ENCODE measurements at regions not wholly inside any gene's neighbourhood (a gene's known extent, or its start where the extent isn't known, plus 50 kb on each side); places are given as distances from the start of the nearest gene placed in this dataset.
A peak's percentile ranks its signal among the peaks of the same experiment; 100 is the strongest.

DNA sequence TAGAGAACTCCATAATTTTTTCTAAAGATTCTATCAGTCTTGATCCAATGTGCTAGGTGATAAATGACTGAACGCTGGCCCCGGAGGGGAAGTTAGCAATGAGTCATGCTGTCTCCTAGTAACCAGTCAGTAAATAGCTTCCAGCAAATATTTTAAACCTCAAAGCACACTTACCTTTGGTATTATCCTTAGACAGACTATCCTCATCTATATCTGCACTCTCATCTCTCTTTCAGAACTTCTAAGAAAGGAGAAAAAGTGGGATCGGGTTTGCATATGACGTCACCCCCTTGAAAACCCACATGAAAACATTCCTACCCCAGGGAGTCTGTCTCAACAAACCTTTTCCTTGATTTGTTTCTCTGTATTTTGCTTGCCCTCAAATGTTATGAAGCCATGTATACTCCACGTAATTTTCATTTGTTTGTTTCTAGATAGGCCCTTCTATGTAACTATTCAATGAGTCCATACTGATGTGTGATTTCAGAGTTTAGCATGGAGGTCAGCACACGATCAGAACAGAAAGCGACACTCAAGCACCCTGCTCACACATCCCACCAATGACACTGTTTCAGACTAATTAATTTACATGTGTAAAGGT is 174.9 kb upstream of the NRP1 start:
- peak; percentile 78 for DNase-seq (ENCODE audit: low read depth, low spot score)

DNA sequence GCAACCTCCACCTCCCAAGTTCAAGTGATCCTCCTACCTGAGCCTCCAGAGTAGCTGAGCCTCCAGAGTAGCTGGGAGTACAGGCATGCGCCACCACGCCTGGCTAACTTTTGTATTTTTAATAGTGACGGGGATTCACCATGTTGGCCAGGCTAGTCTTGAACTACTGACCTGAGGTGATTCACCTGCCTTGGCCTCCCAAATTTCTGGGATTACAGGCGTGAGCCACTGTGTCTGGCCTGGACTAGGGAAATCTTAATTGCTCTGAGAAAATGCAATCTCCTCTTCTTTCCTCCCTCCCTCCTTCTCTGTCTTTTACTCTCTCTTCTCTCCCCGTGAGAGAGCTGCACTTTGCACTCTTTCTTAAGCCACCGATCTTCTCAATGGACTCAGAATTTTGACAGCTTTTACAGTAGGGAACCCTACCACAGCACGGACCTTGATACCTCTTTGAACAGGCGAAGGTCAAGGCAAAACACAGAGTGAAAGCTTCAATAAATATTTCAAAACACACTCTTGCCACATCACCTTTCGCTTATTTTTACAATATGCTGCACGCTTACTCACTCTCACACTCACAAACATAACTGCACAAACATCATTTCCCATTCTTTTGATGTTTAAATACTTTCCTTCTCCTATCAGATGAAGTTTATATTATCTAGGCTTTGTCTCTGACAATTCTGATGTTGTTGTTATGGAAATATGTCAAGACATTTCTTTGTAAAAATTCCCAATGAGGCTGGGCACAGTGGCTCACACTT is 173.4 kb upstream of the NRP1 start:
- DNase-seq (ENCODE audit: low read depth, low spot score), result no peak

DNA sequence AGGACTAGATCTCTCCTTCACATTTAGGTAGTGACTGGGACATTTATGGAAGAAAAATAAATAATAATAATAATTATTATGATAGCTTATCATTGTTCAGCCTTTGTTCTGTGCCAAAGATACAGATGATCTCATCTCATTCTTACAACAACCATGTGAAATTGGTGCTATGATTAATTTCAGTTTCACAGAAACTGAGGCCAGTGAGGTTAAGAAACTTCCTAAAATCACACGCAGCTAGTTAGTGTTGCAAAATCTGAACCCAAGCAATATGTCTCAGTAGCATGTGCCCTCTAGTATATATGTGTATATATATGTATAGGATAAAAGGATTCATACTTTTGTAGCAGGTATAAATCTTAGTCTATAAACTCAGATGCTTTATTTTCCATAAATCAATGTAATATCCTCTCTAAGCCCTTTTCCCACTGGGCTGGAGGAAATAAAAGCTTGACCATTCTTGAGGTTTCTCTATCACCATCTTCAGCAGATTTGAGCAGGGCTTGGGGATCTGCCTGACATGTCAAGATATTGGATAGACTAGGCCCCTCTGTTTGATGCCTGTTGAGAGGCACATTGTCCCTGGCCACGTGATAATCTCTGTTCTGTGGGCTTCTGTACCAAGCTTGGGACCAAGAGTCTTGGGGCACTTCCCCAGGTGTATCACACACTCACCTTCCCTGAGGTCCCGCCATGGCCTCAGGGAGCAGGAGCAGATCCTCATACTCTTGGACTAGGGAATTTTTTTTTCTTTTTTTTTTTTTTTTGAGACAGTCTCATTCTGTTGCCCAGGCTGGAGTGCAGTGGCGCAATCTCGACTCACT is 172.6 kb upstream of the NRP1 start:
- DNase-seq (ENCODE audit: low read depth, low spot score), result no peak

DNA sequence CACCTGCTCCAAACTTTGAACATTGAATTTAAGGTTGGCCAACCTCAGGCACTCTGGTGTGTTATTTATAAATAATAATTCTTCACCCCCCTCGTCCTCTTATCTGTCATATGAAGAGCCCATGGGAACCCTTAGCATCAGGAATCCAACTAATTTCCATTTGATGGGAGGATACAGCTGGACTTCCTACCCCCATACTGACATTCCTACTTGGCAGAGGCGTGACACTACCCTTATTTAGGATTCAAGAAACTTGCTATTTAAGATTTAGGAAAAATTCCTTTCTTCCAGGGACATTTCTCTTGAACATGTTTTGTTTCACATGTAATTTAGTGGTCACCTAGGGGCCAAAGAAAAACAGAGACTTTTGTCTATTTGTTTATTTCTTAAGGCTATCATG is 171.9 kb upstream of the NRP1 start:
- DNase-seq (ENCODE audit: low read depth, low spot score), result no peak

DNA sequence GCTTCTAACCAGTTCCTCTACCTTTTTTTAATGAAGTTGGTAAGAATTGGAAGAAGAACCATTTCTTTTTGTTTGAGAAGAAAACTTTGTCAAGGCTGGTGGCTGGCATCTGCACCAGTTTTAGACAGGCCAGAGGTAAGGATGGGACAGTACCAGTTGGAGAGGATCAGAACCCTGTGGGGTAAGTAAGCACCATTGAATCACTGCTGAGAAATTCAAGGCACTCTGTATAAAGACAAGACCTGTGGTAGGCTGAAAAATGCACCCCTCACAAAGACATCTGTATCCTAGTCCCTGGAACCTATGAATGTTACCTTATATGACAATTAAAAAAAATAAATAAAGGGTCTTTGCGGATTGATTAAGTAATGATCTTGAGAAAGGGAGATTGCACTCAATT is 166.7 kb upstream of the NRP1 start:
- DNase-seq (ENCODE audit: low read depth, low spot score), result no peak

DNA sequence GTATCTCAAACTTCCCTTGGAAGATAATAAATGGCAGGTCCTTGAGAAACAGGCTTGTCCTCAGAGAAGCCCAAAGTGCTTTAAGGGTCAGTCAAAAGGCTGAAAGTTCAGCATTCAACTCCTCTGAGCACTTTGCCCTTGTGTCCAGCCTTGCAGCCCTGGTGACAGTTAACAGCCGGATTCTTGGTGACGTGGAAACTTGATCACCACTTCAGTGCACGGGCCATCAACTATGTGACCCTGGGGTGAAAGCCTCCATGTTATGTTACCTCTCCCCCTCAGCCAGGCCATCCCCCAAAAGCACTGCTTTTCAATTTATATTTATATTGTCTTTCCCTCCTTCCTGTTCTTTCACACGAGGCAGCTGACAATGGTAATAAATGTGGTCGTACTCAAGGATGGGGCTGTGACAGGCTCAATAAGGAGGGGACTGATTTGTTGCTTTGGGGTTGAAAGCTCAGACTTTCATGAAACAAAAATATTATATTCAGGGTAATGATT is 164.0 kb upstream of the NRP1 start:
- no peak for DNase-seq (ENCODE audit: low read depth, low spot score)

DNA sequence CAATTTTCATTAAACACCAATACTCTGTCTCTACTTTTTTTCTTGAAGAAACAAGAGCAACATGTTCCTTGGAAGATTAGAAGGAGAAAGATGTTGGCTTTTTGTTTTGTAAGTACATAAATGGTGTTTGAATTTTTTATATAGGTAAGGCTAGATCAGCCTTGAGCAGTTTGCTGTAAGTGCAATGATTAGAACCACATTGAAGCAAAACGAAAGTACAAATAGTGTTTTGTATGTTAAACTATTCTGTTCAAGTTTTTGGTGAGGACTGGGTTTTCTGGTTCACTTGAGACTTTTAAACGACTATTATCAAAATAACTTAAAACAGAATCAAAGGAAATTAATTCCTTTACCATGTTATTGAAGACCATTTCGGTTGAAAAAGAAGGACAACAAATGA is 162.9 kb upstream of the NRP1 start:
- DNase-seq (ENCODE audit: low read depth, low spot score), result no peak

DNA sequence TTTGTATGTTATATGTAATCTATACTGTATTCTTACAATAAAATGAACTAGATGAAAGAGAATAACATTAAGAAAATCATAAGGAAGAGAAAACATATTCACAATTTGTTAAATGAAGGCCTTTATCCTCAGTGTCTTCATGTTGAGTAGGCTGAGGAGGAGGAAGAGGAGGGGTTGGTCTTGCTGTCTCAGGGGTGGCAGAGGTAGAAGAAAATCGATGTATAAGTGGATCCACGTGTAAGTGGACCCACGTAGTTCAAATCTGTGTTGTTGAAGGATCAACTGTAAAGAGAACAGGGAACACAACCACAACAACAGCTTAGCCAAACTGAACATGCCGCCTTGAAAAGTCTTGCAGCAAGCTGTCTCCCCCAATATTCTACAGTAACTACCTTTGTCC is 161.6 kb upstream of the NRP1 start:
- no peak for DNase-seq (ENCODE audit: low read depth, low spot score)

DNA sequence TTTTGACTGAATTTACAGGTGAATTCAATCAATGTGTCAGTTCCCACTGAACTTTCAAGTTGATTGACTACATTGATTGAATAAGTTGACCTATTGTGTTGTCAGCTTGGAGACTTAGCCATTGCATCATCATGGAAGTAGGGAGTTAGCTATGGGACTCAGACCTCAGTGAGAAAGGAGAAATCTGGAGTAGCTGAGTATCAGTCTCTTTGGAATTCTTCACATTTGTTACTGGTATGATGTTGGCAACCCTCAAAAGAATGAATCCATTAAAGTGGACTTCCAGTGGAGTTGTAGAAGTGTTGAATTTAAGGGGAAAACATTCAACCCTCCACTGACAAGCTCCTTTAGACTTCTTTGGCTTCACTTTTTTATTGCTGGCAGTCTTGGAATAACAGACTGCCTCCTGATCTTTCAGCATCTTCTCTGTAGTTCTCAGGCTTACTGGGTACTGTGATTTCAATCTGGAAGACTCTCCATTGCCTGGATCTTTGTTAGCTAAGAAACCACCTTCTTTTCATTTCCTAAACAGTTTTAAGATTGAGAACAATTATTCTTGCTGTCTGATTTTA is 160.3 kb upstream of the NRP1 start:
- no peak for DNase-seq (ENCODE audit: low read depth, low spot score)

DNA sequence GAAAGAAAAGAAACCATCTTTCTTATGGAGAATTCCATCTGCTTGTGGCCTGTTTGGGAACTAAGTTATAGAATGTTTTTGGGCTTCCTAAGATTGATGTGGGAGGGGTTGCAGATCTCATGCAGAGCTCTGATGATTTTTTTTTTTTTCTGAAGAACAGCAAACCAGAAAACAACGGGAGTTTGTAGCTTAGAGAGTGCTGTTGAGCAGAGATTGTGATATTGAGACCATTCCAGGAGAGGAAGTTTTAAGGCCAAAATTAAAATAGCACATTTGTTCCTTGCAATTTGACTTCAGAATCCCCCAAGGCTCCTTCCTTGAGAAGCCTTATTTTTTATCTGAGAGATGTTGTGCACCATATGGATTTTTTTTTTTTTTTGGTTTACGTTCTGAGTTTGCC is 159.5 kb upstream of the NRP1 start:
- no peak for DNase-seq (ENCODE audit: low read depth, low spot score)

DNA sequence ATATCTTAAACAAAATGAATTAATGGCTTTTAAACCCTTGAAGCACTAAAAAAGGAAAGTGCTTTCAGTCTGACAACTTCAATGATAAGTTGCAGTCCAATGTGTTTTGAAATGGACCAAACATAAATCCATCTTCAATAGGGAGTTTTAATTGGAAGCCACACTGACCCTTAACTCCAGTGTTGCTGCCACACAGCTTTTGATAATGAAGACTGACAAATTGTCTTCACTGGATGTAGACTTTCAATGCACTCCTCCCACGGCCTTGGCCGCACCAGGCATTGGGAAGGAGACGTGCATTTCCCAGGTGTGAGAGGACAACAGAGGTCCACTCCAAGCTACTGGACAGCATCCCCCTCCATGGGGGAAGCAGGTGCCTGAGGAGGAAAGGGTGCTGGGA is 159.0 kb upstream of the NRP1 start:
- no peak for DNase-seq (ENCODE audit: low read depth, low spot score)

DNA sequence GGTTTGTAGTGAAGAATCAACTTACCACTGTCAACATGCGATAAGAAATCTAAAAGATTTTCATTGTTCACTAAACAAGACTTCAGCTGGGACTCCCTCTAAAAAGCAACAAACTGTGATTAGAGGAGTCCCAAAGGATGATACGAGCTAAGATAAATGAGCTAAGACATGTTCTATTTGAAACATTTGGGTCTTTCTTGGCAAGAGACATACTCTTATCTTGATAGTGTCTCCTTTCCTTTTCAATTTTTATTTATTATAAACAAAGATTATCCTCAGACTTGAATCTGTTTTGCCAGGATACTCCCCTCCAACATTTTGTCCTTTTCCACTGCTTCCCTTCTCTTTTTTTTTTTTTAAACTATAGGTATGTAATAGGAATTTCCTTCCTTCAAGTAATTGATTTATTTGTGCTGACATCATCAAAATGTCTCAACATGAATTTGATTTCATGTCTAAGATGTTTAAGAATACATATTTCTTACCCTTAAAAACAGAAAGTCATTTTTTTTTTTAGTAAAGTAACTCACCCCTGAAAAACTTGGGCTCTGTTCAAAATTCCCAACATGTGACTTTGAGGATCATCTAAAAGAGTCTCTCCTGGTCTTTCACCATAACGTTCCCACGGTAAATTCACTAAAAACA is 158.4 kb upstream of the NRP1 start:
- no peak for DNase-seq (ENCODE audit: low read depth, low spot score)

DNA sequence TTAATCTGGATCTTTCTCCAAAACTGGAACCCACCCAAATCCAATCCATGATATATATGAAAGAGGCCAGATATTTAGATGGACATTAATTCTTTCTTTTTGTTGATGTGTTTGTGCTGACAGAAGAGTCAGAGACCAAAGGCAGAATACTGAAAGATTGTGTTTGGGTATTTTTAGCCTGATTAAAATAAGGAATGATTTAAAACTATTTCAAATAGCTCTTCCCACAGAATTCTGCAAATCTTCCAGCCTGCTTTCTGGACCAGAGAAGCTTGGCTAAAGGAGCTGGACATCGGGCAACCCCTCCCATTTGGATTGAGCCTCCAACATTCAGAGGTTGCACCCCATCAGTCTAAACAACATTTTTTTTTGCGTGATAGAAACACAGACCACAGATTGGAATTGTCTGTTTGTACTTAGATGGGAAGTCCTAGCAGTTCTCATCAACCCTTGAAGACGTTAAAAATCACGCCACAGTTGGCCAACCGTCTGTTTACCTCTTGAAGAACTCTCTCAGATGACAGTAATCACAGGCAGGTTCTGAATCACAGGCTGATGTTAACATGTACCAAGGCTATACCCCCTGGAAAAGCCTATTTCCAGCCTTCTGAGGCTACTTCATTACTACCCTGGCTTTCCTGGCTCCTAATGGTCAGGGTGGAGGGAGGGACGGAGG is 155.2 kb upstream of the NRP1 start:
- no peak for DNase-seq (ENCODE audit: low read depth, low spot score)

DNA sequence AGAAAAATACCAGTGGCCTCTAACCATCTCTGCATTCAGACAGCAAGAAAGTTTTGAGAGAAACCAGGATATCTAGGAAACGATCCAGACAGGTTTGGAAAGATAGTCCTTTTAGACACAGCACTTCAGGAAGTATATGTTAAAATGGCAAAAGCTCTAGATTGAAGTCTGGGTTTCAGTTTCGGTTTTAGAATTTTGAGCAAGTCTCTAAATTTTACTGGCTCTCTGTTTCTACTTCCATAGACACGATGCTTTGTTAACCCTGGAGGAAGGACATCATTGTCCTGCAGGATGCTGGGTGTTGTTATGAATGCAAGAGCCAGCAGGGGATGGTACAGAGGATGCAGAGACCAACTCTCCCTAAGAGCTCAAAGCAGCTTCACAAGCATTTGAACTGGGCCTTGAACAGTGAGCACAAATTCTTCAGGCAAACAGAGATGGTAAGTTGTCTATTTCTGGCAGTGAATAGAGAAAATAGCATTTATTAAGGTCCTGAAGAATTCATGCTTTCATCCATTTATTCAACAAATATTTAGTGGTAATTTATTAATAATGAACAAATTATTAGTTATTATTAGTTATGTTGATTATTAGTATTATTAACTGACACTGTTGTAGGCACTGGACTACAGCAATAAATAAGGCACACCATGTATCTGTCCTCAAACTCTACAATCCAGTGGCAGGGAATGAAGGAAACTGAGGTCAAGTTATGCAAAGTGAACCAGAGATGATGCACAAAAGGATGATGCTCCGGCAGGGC is 152.7 kb upstream of the NRP1 start:
- no peak for DNase-seq (ENCODE audit: low read depth, low spot score)

DNA sequence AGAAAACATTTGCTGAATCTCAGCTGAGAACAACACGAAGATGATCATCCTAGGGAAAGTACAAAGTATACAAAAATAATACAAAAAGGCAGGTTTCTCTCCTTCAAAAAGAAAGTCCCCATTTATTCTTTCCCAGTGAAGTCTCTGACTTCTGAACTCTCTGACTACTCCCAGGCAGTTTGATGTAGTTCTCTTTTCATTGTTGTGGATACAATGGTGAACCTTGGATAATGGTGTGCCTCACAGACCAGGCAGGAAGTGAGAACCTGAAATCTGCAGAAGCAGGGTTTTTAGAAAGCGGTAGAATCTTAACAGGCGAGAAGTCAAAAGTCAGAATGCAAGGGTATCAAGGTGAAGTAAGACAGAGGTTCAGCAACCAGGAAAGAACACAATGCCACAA is 150.8 kb upstream of the NRP1 start:
- DNase-seq (ENCODE audit: low read depth, low spot score), result no peak

DNA sequence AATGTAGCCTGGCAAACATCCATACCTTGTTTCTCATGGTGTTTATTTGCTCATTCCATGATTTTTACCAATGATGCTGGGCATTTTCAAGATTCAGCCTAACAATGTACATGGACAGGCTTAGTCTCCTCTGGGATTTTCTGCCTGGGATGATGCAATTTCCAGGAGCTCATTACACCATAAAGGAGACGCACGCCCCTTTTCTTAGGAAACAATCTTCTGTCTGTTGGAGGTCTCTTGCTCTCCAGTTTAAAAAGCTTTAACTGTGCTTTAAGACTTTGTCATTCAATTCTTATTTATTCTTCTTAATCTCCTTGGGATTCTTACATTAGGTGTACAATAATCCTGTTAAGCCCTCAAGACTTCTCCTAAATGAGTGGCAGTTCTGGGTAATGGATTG is 150.3 kb upstream of the NRP1 start:
- DNase-seq (ENCODE audit: low read depth, low spot score), result no peak

DNA sequence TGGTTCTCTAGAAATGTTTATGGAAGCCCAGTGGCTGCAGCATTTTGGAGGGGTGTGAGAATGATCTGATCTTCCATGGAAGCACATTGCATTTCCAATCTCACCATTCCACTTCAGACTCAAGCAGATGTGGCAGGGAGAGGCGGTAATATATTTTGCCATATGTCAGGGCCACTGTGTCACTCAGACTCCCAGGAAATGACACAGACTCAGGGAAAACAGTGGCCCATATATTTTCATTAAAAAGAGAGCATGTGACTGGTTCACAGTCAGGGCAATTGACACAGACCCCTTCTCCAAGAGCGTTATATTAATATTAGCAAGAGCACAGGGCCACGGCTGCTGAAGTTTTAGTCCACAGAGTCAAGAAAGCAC is 149.3 kb upstream of the NRP1 start:
- no peak for DNase-seq (ENCODE audit: low read depth, low spot score)

DNA sequence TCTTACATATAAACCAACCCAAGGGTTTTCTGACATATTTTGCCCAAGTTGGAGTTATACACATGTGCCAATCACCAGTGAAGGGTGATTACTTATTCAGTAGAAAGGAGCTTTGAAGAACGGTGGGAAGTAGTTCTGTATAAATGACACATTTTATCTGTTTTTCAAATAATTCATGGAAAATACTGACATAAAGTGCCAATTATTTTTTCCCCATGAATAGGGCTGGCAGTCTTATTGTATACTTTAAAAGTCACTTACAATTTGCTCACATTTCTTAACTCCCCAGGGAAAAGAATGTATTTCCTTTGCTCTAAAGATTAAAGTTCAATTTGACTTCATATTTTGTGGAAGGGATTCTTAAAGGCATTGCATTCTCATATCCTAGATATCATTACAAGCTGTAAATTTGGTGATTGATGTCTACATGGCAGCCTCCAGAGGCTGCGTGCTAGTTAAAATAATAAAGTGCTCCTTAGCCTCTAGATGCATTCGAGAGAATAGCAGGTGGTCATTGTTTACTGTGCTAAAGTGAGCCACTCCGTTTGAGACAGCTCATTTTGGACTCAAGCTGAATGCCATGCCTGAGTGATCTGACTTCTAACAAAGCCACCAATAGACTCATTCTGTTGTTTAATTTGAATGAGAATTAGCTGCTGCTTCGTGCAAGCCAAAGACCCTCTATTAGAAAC is 148.8 kb upstream of the NRP1 start:
- DNase-seq (ENCODE audit: low read depth, low spot score), result no peak

DNA sequence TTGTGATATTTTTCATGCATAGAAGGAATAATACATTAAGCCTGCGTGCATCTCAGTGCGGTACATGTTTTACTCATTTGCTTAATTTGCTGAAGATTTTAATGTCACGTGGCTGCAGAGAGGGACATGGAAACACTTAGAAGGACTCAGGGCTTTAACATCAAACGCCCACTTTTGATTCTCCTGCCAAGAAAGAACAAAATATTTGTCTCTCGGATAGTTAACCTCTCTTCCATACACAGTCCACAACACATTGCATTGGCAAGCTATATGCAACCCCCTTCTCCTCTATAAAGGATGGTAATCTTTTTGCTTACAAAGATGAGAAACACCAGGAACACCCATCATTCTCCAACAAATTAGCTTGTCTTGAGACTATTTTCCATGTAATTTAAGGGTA is 148.0 kb upstream of the NRP1 start:
- no peak for DNase-seq (ENCODE audit: low read depth, low spot score)

DNA sequence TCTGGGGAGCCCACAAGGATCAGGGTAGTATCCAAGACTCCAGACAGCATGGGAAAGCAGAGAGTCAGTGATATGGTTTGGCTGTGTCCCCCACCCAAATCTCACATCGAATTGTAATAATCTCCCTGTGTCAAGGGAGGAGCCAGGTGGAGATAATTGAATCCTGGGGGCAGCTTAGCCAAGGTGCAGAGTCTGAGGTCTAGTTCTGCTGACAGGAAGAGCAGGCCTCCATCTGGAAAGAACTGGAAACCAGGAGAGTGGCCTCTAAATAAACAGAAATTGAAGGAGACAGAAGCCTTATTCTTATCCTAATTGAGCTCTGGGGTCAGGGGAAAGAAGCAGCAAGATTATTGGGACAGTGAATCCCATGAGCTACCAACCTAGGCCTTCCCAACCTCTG is 146.7 kb upstream of the NRP1 start:
- no peak for DNase-seq (ENCODE audit: low read depth, low spot score)
